ENCODE measurements at regions not wholly inside any gene's neighbourhood (a gene's known extent, or its start where the extent isn't known, plus 50 kb on each side); places are given as distances from the start of the nearest gene placed in this dataset.

DNA sequence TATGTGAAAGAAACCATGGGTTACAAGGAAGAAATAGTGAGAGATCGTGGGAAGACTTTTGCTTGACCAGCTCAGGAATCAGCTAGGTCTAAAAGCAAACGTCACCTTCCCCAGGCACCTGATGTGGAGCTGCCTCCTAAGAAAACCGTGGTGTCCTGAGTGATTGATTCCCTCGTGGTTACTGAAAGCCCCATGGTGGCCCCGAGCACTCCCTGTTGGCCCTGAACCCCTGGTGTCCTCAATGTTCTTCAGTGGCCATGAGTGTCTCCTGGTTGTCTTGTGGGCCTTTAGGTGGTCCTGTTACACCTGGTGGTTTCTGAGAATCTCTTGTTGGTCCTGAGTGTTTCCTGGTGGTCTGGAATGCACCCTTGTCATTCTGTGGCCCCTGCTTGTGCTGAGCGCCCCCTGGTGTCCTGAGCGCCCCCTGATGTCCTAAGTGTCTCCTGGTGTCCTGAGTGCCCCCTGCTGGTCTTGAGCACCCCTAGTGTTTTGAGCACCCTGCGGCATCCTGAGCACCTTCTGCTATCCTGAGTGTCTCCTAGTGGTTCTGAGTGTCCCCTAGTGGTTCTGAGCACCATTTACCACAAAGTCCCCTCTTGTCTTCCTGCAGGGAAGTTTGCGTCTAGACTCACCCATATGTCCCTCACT is 518.7 kb downstream of the TMEM121 start:
- no peak for TF ChIP-seq POLR2A (IDR thresholded peaks at IDR 0.05)
- TF ChIP-seq, protein P1, sequence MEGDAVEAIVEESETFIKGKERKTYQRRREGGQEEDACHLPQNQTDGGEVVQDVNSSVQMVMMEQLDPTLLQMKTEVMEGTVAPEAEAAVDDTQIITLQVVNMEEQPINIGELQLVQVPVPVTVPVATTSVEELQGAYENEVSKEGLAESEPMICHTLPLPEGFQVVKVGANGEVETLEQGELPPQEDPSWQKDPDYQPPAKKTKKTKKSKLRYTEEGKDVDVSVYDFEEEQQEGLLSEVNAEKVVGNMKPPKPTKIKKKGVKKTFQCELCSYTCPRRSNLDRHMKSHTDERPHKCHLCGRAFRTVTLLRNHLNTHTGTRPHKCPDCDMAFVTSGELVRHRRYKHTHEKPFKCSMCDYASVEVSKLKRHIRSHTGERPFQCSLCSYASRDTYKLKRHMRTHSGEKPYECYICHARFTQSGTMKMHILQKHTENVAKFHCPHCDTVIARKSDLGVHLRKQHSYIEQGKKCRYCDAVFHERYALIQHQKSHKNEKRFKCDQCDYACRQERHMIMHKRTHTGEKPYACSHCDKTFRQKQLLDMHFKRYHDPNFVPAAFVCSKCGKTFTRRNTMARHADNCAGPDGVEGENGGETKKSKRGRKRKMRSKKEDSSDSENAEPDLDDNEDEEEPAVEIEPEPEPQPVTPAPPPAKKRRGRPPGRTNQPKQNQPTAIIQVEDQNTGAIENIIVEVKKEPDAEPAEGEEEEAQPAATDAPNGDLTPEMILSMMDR (IDR thresholded peaks at IDR 0.05), result peak in 6 of 7 experiments; percentile 20 to 66 (median 42)

Measured in body of pancreas (tissue), 4 donors.